GM12878 (cell line): ENCODE measurements at regions not wholly inside any gene's neighbourhood (a gene's known extent, or its start where the extent isn't known, plus 50 kb on each side); places are given as distances from the start of the nearest gene placed in this dataset.

Experiments
- ATAC-seq: fragments of 200-7000 bp; cut with Tn5 transposase; 3 replicates; pipeline ENCODE4 v1.9.1; 2020; ENCODE audit warnings: mild to moderate bottlenecking, moderate library complexity
- BruUV-seq: library from RNA; stranded (reverse); fragments of 400-500 nt; replicated peaks from 2 replicates; lab custom pipeline; 2021; lab: Mats Ljungman, UMichigan
- CTCF ChIA-PET: fragments of 300-600 bp; sonication (Branson Sonifier 250); formaldehyde crosslinking; extraction: SDS; loops from one replicate; lab custom pipeline; 2021; ENCODE audit warnings: inconsistent platforms; lab: Yijun Ruan, JAX
- POLR2A ChIA-PET: fragments of 350-600 bp; formaldehyde crosslinking; extraction: SDS; loops from one replicate; lab custom pipeline; 2021; ENCODE audit warnings: inconsistent platforms; lab: Charles Lee
- RAD21 ChIA-PET: fragments of 300-600 bp; sonication (Branson Sonifier 250); formaldehyde crosslinking; loops from one replicate; lab custom pipeline; 2023; ENCODE audit warnings: antibody characterized with exemption; ENCODE audit not compliant: unreplicated experiment; lab: Charles Lee
- SMC1A ChIA-PET: fragments of 300-600 bp; sonication (Branson Sonifier 250); formaldehyde crosslinking; loops from one replicate; lab custom pipeline; 2023; ENCODE audit not compliant: unreplicated experiment, uncharacterized antibody; lab: Charles Lee
- DNase-seq: peaks from one replicate; pipeline ENCODE4 v3.0.0-alpha.2; 2011; ENCODE audit warnings: low read depth, low spot score
- FAIRE-seq: peaks from 3 replicates; lab custom pipeline; 2011; peaks lifted over from hg19 to GRCh38; lab: Jason Lieb, UNC
- H2AFZ ChIP-seq: 2 replicates; pipeline ENCODE4 v1.6.0; 2011; ENCODE audit warnings: low read depth, low read length, control low read depth; ENCODE audit not compliant: control insufficient read depth
- H3K27ac ChIP-seq: 2 replicates; pipeline ENCODE4 v1.5.1; 2011; ENCODE audit warnings: control low read depth; ENCODE audit not compliant: control insufficient read depth, insufficient read depth
- H3K27me3 ChIP-seq, 2 experiments: replicated peaks in 1 of 2; 2 replicates each; pipeline versions ENCODE4 v1.6.0 to v1.6.1; 2011; ENCODE audit warnings: low read length in 1 of 2; ENCODE audit not compliant: control insufficient read depth in 2 of 2, insufficient read depth in 2 of 2
- H3K36me3 ChIP-seq, 2 experiments: 2 replicates each; pipeline ENCODE4 v1.5.1; 2011; ENCODE audit warnings: low read length in 1 of 2; ENCODE audit not compliant: control insufficient read depth in 2 of 2, insufficient read depth in 2 of 2
- H3K4me1 ChIP-seq: 2 replicates; pipeline ENCODE4 v1.6.1; 2011; ENCODE audit warnings: mild to moderate bottlenecking, low read length, moderate library complexity, mixed read lengths; ENCODE audit not compliant: control insufficient read depth, insufficient read depth
- H3K4me2 ChIP-seq: 2 replicates; pipeline ENCODE4 v1.6.0; 2011; ENCODE audit warnings: control low read depth; ENCODE audit not compliant: control insufficient read depth, insufficient read depth
- H3K4me3 ChIP-seq: fragments of 200-600 bp; sonication (generic); 2 replicates; pipeline ENCODE4 v1.5.1; 2016
- H3K79me2 ChIP-seq: 2 replicates; pipeline ENCODE4 v1.6.0; 2011; ENCODE audit warnings: low read length; ENCODE audit not compliant: control insufficient read depth, insufficient read depth
- H3K9ac ChIP-seq: 2 replicates; pipeline ENCODE4 v1.8.0; 2011; ENCODE audit warnings: low read length, control low read depth, mixed read lengths; ENCODE audit not compliant: control insufficient read depth, insufficient read depth
- H3K9me3 ChIP-seq: replicated peaks from 3 replicates; pipeline ENCODE4 v1.5.1; 2011; ENCODE audit warnings: mild to moderate bottlenecking, low read length; ENCODE audit not compliant: control insufficient read depth, insufficient read depth
- H4K20me1 ChIP-seq: 2 replicates; pipeline ENCODE4 v1.6.0; 2011; ENCODE audit not compliant: control insufficient read depth, insufficient read depth
- ATF7 ChIP-seq: fragments of 450-650 bp; IDR thresholded peaks from 2 replicates; pipeline ENCODE4 v1.6.1; 2016; ENCODE audit warnings: low read depth, mild to moderate bottlenecking
- EZH2 ChIP-seq: IDR thresholded peaks from 2 replicates; pipeline ENCODE4 v1.6.1; 2012; ENCODE audit warnings: low read depth, mild to moderate bottlenecking, control low read depth, inconsistent platforms, low read length, borderline replicate concordance; ENCODE audit not compliant: control insufficient read depth
- KLF5 ChIP-seq: fragments of 450-650 bp; IDR thresholded peaks from 2 replicates; pipeline ENCODE4 v1.6.1; 2014; ENCODE audit warnings: mild to moderate bottlenecking; ENCODE audit not compliant: partially characterized antibody
- PAX8 ChIP-seq: fragments of 450-650 bp; IDR thresholded peaks from 2 replicates; pipeline ENCODE4 v1.6.1; 2017; ENCODE audit warnings: mild to moderate bottlenecking, moderate library complexity
- RBBP5 ChIP-seq: fragments of 200-600 bp; sonication (generic); conservative IDR thresholded peaks from 2 replicates; pipeline ENCODE4 v1.6.1; 2016
- SIN3A ChIP-seq: IDR thresholded peaks from 2 replicates; pipeline ENCODE4 v1.6.1; 2012; ENCODE audit warnings: low read depth, low read length, improper control_type of control experiment
- SP1 ChIP-seq: IDR thresholded peaks from one replicate; pipeline ENCODE4 v1.6.1; 2011; ENCODE audit warnings: low read depth, low read length
- TARDBP ChIP-seq: IDR thresholded peaks from 2 replicates; pipeline ENCODE4 v1.6.1; 2016; ENCODE audit warnings: borderline replicate concordance
- WGBS: methylation state at CpG from one replicate; pipeline ENCODE4 v1.1.6; 2016; ENCODE audit warnings: low lambda C conversion rate; ENCODE audit not compliant: insufficient replicate concordance, insufficient coverage; ENCODE audit errors: missing lambda C conversion rate; 5-methylcytosine and 5-hydroxymethylcytosine counted together
- in situ Hi-C: fragments of 300-500 bp; cut with MboI; formaldehyde crosslinking; loops from 9 replicates; pipeline ENCODE4 v1.14.3; 2018; ENCODE audit warnings: mixed read lengths
- intact Hi-C: fragments of 100-400 bp; cut with micrococcal nuclease; formaldehyde crosslinking; loops from one replicate; pipeline ENCODE4 v1.14.2; 2022; ENCODE audit not compliant: unreplicated experiment
- TF ChIP-seq, protein P1 (sequence below): fragments of 450-650 bp; IDR thresholded peaks from 2 replicates; pipeline ENCODE4 v1.6.1; 2017; ENCODE audit warnings: mild to moderate bottlenecking
- TF ChIP-seq, protein P2 (sequence below): IDR thresholded peaks from 2 replicates; pipeline ENCODE4 v1.6.1; 2012; ENCODE audit warnings: low read depth, low read length, improper control_type of control experiment
- TF ChIP-seq, protein P3 (sequence below): fragments of 450-650 bp; IDR thresholded peaks from 2 replicates; pipeline ENCODE4 v1.6.1; 2017; ENCODE audit warnings: mild to moderate bottlenecking, low read depth, inconsistent platforms; ENCODE audit not compliant: poor library complexity, severe bottlenecking
- TF ChIP-seq, protein P4 (sequence below): fragments of 450-650 bp; IDR thresholded peaks from 2 replicates; pipeline ENCODE4 v1.6.1; 2017; ENCODE audit warnings: mild to moderate bottlenecking, moderate library complexity
- TF ChIP-seq, protein P5 (sequence below): IDR thresholded peaks from 2 replicates; pipeline ENCODE4 v1.6.1; 2012; ENCODE audit warnings: low read depth, low read length, improper control_type of control experiment

DNA sequence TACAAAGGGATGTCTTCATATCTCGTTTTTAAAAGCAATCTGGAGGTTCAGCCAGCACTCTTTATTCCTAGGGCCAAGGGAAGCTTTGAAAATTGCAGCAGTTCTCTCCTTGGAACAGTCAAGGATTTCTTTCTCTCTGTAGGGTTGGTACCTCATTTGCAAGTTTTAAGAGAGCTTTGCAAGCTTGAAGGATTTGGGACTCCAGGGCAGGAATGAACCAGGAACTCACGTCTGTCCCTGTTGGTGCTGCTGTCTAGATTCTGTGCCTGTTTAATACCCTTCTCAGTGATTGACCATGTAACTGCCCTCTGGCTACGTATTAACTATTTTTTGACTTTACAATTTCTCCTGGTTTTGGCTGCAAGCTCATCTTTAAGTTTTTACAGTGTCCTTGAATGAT lies 262.5 kb upstream of the ST6GAL2 start (continued):
- TF ChIP-seq, protein P1, sequence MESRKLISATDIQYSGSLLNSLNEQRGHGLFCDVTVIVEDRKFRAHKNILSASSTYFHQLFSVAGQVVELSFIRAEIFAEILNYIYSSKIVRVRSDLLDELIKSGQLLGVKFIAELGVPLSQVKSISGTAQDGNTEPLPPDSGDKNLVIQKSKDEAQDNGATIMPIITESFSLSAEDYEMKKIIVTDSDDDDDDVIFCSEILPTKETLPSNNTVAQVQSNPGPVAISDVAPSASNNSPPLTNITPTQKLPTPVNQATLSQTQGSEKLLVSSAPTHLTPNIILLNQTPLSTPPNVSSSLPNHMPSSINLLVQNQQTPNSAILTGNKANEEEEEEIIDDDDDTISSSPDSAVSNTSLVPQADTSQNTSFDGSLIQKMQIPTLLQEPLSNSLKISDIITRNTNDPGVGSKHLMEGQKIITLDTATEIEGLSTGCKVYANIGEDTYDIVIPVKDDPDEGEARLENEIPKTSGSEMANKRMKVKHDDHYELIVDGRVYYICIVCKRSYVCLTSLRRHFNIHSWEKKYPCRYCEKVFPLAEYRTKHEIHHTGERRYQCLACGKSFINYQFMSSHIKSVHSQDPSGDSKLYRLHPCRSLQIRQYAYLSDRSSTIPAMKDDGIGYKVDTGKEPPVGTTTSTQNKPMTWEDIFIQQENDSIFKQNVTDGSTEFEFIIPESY = no peak
- TF ChIP-seq, protein P2, sequence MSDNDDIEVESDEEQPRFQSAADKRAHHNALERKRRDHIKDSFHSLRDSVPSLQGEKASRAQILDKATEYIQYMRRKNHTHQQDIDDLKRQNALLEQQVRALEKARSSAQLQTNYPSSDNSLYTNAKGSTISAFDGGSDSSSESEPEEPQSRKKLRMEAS = no peak

DNA sequence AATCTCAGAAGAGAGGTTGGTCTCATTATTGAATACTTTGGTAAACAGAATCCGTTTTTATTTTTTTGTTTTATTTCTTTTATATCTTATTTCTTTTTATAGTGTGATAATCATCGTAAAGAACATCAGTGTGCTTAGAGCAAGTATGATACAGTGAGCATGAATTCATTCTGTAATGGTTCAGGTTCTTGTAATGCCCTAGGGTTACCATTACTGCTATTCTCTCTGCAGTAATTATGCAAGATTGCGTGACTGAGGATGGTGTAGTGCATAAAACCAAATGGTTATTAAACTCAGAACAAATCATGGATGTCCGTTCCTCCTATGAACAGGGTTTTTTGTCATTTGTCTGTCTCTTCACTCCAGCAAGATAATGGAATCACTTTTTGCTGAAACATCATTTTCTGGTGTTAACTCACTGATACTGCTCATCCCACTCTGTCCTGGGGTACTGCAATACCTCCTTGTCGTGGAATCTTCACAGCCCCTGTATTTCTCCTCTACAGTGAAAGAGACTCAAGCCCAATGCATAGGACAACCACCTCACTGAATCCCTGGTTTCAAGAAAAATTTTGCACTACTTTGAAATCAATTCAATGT lies 274.8 kb upstream of the ST6GAL2 start:
- no TSS peak for BruUV-seq
- ChIA-PET SMC1A (no interaction called here), CTCF (interaction anchor here (0.7 kb wide), 1 partner anchor 13 kb away, joined by 3 read pairs; no protein-coding TSS in a partner anchor), RAD21 (no interaction called here), POLR2A (no interaction called here)
- no peak overlapping the region for H3K27ac ChIP-seq
- no peak for ATAC-seq
- intact Hi-C loops (no loop called here), in situ Hi-C loops (no loop called here)
- no peaks in the 10 kb centered on the region for H3K4me1 ChIP-seq
- no peak overlapping the region for H3K4me3 ChIP-seq
- WGBS = 18% methylated on average over 5 of the region's 5 CpGs
- no peaks in the 10 kb centered on the region for H3K9me3 ChIP-seq
- DNase-seq = no peak
- no peaks in the 10 kb centered on the region for H3K36me3 ChIP-seq
- H3K4me2 ChIP-seq = no peak overlapping the region
- H2AFZ ChIP-seq = no peak overlapping the region
- H3K27me3 ChIP-seq = no peaks in the 10 kb centered on the region
- no peak for FAIRE-seq
- H3K9ac ChIP-seq = no peak overlapping the region
- no peaks in the 10 kb centered on the region for H4K20me1 ChIP-seq
- H3K79me2 ChIP-seq = no peaks in the 10 kb centered on the region
- TF ChIP-seq PAX8 (no peak), ATF7 (no peak), RBBP5 (no peak), EZH2 (no peak), KLF5 (no peak), SIN3A (no peak), SP1 (no peak), TARDBP (no peak)
- TF ChIP-seq, protein P3, sequence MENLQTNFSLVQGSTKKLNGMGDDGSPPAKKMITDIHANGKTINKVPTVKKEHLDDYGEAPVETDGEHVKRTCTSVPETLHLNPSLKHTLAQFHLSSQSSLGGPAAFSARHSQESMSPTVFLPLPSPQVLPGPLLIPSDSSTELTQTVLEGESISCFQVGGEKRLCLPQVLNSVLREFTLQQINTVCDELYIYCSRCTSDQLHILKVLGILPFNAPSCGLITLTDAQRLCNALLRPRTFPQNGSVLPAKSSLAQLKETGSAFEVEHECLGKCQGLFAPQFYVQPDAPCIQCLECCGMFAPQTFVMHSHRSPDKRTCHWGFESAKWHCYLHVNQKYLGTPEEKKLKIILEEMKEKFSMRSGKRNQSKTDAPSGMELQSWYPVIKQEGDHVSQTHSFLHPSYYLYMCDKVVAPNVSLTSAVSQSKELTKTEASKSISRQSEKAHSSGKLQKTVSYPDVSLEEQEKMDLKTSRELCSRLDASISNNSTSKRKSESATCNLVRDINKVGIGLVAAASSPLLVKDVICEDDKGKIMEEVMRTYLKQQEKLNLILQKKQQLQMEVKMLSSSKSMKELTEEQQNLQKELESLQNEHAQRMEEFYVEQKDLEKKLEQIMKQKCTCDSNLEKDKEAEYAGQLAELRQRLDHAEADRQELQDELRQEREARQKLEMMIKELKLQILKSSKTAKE = no peak
- TF ChIP-seq, protein P2 = no peak
- TF ChIP-seq, protein P4, sequence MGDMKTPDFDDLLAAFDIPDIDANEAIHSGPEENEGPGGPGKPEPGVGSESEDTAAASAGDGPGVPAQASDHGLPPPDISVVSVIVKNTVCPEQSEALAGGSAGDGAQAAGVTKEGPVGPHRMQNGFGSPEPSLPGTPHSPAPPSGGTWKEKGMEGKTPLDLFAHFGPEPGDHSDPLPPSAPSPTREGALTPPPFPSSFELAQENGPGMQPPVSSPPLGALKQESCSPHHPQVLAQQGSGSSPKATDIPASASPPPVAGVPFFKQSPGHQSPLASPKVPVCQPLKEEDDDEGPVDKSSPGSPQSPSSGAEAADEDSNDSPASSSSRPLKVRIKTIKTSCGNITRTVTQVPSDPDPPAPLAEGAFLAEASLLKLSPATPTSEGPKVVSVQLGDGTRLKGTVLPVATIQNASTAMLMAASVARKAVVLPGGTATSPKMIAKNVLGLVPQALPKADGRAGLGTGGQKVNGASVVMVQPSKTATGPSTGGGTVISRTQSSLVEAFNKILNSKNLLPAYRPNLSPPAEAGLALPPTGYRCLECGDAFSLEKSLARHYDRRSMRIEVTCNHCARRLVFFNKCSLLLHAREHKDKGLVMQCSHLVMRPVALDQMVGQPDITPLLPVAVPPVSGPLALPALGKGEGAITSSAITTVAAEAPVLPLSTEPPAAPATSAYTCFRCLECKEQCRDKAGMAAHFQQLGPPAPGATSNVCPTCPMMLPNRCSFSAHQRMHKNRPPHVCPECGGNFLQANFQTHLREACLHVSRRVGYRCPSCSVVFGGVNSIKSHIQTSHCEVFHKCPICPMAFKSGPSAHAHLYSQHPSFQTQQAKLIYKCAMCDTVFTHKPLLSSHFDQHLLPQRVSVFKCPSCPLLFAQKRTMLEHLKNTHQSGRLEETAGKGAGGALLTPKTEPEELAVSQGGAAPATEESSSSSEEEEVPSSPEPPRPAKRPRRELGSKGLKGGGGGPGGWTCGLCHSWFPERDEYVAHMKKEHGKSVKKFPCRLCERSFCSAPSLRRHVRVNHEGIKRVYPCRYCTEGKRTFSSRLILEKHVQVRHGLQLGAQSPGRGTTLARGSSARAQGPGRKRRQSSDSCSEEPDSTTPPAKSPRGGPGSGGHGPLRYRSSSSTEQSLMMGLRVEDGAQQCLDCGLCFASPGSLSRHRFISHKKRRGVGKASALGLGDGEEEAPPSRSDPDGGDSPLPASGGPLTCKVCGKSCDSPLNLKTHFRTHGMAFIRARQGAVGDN = no peak
- TF ChIP-seq, protein P5, sequence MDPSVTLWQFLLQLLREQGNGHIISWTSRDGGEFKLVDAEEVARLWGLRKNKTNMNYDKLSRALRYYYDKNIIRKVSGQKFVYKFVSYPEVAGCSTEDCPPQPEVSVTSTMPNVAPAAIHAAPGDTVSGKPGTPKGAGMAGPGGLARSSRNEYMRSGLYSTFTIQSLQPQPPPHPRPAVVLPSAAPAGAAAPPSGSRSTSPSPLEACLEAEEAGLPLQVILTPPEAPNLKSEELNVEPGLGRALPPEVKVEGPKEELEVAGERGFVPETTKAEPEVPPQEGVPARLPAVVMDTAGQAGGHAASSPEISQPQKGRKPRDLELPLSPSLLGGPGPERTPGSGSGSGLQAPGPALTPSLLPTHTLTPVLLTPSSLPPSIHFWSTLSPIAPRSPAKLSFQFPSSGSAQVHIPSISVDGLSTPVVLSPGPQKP = no peak
